ENCODE measurements at regions not wholly inside any gene's neighbourhood (a gene's known extent, or its start where the extent isn't known, plus 50 kb on each side); places are given as distances from the start of the nearest gene placed in this dataset.
"Not testable (repeated sequence)": the region's sequence is repeated elsewhere in the genome, so short reads cannot be mapped to it uniquely, and the experiment has no call there.

- Histone ChIP-seq H3K9ac (no peak overlapping the region), H3K4me3 (no peak overlapping the region), H3K27me3 (no peaks in the 10 kb centered on the region), H3K36me3 (peaks cover 0 to 12% (median 0%) of the 10 kb centered on the region in 11 experiments; a peak in 1 of 22 replicates), H3K9me3 (replicated peaks in 1 of 11) (peaks cover 41 to 55% (median 48%) of the 10 kb centered on the region in 11 experiments), H3K27ac (no peak overlapping the region), H4K20me1 (no peaks in the 10 kb centered on the region), H3K4me1 (peaks cover 16 to 27% (median 19%) of the 10 kb centered on the region in 10 experiments), H3K4me2 (no peak overlapping the region)
- no peak for TF ChIP-seq Cebpa-rat (IDR thresholded peaks at IDR 0.05)
Measured at GRCh38 chr14:87623616-87624015, 369.4 kb downstream of the GALC start.

GRCh38 chr14:87617079-87617478 is 375.9 kb downstream of the GALC start:
- no peak for TF ChIP-seq Cebpa-rat (IDR thresholded peaks at IDR 0.05)
- Histone ChIP-seq H3K9ac (peak overlapping the region in 3 of 11 experiments; percentile 22 to 57 (median 45); a peak in 5 of 22 replicates), H3K9me3 (replicated peaks in 1 of 11) (peaks cover 25 to 42% (median 30%) of the 10 kb centered on the region in 11 experiments), H3K4me1 (peaks cover 6 to 33% (median 22%) of the 10 kb centered on the region in 10 experiments; a peak in 18 of 20 replicates), H3K27ac (peak overlapping the region in 5 of 11 experiments; percentile 24 to 80 (median 64); a peak in 8 of 22 replicates), H3K4me3 (no peak overlapping the region), H3K36me3 (peaks cover 0 to 12% (median 0%) of the 10 kb centered on the region in 11 experiments; a peak in 1 of 22 replicates), H3K27me3 (no peaks in the 10 kb centered on the region), H4K20me1 (no peaks in the 10 kb centered on the region), H3K4me2 (peak overlapping the region in 7 of 11 experiments; percentile 8 to 71 (median 44); a peak in 13 of 22 replicates)

DNA sequence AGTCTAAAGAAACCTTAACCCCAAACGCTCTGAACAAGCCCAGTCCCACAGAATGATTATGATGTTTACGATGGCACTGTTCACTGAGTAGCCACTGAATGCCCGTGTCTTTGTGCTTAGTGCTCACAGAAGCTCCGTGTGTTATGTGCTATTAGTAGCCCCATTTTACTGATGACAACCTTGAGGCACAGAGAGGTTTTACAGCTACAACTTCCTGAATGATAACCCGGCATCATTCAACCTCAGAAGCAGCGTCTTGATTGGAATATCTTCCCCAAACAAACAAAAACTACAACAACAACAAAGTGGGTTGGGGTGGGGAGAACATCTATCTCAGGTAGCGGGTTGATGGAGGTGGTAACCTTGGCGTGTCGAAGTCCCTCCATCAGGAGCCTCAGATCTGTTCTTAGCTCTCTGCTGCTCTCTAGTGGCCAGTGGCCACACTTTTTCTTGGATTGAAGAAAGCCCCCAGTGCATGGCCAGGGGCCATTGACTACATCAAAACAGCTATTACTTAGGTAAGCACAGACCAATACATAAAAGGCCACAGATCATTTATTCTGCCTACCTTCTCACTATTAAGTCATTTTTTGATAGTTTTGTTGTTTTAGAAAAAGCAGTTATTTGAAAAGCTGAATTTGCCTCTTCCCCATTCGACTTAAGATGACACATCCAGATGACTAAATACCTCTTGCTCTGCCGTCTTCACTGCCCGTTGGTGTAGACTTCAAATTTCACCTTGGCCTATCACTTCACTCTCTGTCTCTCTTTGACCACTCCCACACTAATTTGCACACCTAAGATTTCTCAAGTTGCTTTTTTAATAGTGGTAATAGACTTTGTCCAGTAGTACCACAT is 376.9 kb downstream of the GALC start:
- peak overlapping the region in 2 of 11 experiments; percentile 11 to 57; a peak in 3 of 22 replicates for H3K9ac ChIP-seq
- H3K4me2 ChIP-seq = peak overlapping the region in 6 of 11 experiments; percentile 10 to 71 (median 52); a peak in 8 of 22 replicates
- no peaks in the 10 kb centered on the region for H3K27me3 ChIP-seq
- no peak for TF ChIP-seq Cebpa-rat (IDR thresholded peaks at IDR 0.05)
- peaks cover 15 to 32% (median 20%) of the 10 kb centered on the region in 11 experiments for H3K9me3 ChIP-seq (replicated peaks in 1 of 11)
- H4K20me1 ChIP-seq = no peaks in the 10 kb centered on the region
- H3K27ac ChIP-seq = peak overlapping the region in 5 of 11 experiments; percentile 24 to 80 (median 64); a peak in 7 of 22 replicates
- H3K4me1 ChIP-seq = peaks cover 6 to 33% (median 22%) of the 10 kb centered on the region in 10 experiments; a peak in 18 of 20 replicates
- peaks cover 0 to 5% (median 0%) of the 10 kb centered on the region in 11 experiments; a peak in 1 of 22 replicates for H3K36me3 ChIP-seq
- H3K4me3 ChIP-seq = no peak overlapping the region

GRCh38 chr14:87615047-87615446 is 377.9 kb downstream of the GALC start:
- Histone ChIP-seq H3K36me3 (no peaks in the 10 kb centered on the region), H3K4me1 (peaks cover 6 to 33% (median 22%) of the 10 kb centered on the region in 10 experiments; a peak in 18 of 20 replicates), H3K9ac (peak overlapping the region in 2 of 11 experiments; percentile 11 to 25; a peak in 1 of 22 replicates), H3K27me3 (no peaks in the 10 kb centered on the region), H3K4me2 (peak overlapping the region in 7 of 11 experiments; percentile 10 to 63 (median 27); a peak in 9 of 22 replicates), H3K9me3 (replicated peaks in 1 of 11) (peaks cover 5 to 22% (median 10%) of the 10 kb centered on the region in 11 experiments; a peak in 21 of 22 replicates), H4K20me1 (no peaks in the 10 kb centered on the region), H3K4me3 (no peak overlapping the region), H3K27ac (peak overlapping the region in 1 of 11 experiments; percentile 18; a peak in 1 of 22 replicates)
- TF ChIP-seq Cebpa-rat (IDR thresholded peaks at IDR 0.05) = no peak

- no peaks in the 10 kb centered on the region for H3K36me3 ChIP-seq
- no peak overlapping the region for H3K4me3 ChIP-seq
- no peak for TF ChIP-seq Cebpa-rat (IDR thresholded peaks at IDR 0.05)
- no peak overlapping the region for H3K4me2 ChIP-seq
- H3K4me1 ChIP-seq = peaks cover 6 to 33% (median 22%) of the 10 kb centered on the region in 10 experiments; a peak in 18 of 20 replicates
- H3K27me3 ChIP-seq = no peaks in the 10 kb centered on the region
- H3K9me3 ChIP-seq (replicated peaks in 1 of 11) = peaks cover 0 to 12% (median 0%) of the 10 kb centered on the region in 11 experiments; a peak in 6 of 22 replicates
- H3K9ac ChIP-seq = no peak overlapping the region
- no peaks in the 10 kb centered on the region for H4K20me1 ChIP-seq
- H3K27ac ChIP-seq = no peak overlapping the region
Measured at GRCh38 chr14:87613881-87614280, 379.1 kb downstream of the GALC start.

DNA sequence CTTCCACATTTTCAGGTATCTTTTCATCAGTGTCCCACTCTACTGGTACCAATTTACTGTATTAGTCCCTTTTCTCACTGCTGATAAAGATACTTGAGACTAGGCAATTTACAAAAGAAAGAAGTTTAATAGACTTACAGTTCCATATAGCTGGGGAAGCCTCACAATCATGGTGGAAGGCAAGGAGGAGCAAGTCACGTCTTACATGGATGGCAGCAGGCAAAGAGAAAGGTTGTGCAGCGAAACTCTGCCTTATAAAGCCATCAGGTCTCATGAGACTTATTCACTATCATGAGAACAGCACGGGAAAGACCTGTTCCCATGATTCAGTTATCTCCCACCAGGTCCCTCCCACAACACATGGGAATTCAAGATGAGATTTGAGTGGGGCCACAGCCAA is 385.9 kb downstream of the GALC start:
- not testable (repeated sequence) for H4K20me1 ChIP-seq, H3K36me3 ChIP-seq, H3K4me3 ChIP-seq, H3K4me2 ChIP-seq, H3K27ac ChIP-seq, H3K27me3 ChIP-seq, H3K9ac ChIP-seq, H3K4me1 ChIP-seq
- H3K9me3 ChIP-seq (replicated peaks in 1 of 11) = peaks cover 35 to 49% (median 42%) of the 10 kb centered on the region in 11 experiments

DNA sequence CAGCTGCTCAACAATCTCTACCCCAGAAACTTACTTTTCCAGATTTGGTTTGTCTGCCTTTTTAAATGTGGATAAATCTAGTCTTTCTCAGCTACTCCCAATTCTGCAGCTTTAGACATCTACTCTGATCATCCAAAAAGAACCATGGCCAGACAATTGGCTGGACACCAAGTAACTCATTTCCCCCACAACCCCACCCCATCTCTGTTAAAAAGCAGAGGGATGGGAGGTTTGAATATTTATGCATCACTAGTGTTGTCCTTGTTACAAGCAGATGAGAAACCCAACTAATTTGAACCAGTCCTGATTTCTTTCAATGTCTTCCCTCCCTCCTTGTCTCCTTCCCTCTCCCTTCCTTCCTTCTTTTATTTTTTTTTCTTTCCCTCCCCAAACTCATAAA is 391.9 kb downstream of the GALC start:
- Histone ChIP-seq H3K4me2 (no peak overlapping the region), H4K20me1 (no peaks in the 10 kb centered on the region), H3K4me1 (peaks cover 1 to 7% (median 5%) of the 10 kb centered on the region in 10 experiments; a peak in 9 of 20 replicates), H3K9ac (no peak overlapping the region), H3K27ac (no peak overlapping the region), H3K36me3 (0 out of 22 replicates have a peak, but pooled peaks cover 0 to under 1% (median 0%) of the 10 kb centered on the region in 11 experiments), H3K4me3 (no peak overlapping the region), H3K9me3 (replicated peaks in 1 of 11) (peaks cover 28 to 53% (median 40%) of the 10 kb centered on the region in 11 experiments), H3K27me3 (no peaks in the 10 kb centered on the region)
- TF ChIP-seq Cebpa-rat (IDR thresholded peaks at IDR 0.05) = no peak

DNA sequence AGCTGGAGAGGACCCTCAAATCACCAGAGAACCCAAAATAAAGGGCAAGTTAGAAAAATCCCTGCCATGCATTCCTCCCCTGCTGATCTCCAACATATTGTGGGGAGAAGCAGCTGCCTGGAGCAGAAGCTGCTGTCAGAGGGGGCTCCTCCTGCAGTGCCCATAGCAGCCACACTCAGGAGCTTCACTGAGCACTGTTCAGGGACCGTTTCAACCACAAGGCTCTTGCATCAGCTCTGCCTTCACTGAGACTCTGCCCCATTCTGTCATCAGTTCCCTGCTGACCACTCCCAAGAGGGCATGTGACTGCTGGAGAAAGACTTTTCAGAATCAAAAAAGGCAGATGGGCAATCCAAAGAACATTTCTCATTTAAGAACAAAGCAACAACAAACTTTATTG is 392.7 kb downstream of the GALC start:
- peak overlapping the region in 7 of 11 experiments; percentile 2 to 43 (median 39); a peak in 12 of 22 replicates for H3K4me2 ChIP-seq
- no peak for TF ChIP-seq Cebpa-rat (IDR thresholded peaks at IDR 0.05)

DNA sequence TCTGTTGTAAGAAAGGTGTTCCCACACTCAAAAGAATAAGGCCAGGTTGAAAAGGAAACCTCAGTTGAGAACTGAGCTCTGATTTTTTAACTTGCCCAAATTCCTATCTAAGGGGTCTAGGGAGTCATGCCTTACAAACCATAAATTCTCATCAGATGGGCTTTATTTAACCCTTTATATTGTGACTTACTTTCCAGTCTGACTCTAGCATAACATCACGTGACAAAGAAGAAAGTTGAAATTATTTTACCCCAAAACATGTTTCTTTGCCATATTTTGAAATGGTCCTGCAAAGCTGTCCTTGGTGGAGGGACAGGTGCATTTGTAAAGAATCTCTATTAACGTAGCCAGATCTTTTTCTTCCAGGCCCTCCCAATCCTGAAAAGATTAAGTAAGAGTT is 411.7 kb downstream of the GALC start:
- Histone ChIP-seq H3K4me1 (no peaks in the 10 kb centered on the region), H3K36me3 (no peaks in the 10 kb centered on the region), H3K9ac (no peak overlapping the region), H3K9me3 (replicated peaks in 1 of 11) (no peaks in the 10 kb centered on the region), H3K4me2 (no peak overlapping the region), H3K4me3 (no peak overlapping the region), H3K27ac (no peak overlapping the region), H4K20me1 (no peaks in the 10 kb centered on the region), H3K27me3 (no peaks in the 10 kb centered on the region)
- TF ChIP-seq Cebpa-rat (IDR thresholded peaks at IDR 0.05) = no peak

More for the DNA sequence above, 392.7 kb downstream of the GALC start:
- no peak overlapping the region for H3K9ac ChIP-seq
- no peaks in the 10 kb centered on the region for H3K36me3 ChIP-seq
- H3K9me3 ChIP-seq (replicated peaks in 1 of 11) = peaks cover 20 to 45% (median 32%) of the 10 kb centered on the region in 11 experiments
- H3K27ac ChIP-seq = no peak overlapping the region
- H3K27me3 ChIP-seq = no peaks in the 10 kb centered on the region
- no peaks in the 10 kb centered on the region for H4K20me1 ChIP-seq
- peaks cover 3 to 9% (median 7%) of the 10 kb centered on the region in 10 experiments; a peak in 10 of 20 replicates for H3K4me1 ChIP-seq
- no peak overlapping the region for H3K4me3 ChIP-seq
